Fibroblast of skin of abdomen (primary cell): ENCODE measurements at regions not wholly inside any gene's neighbourhood (a gene's known extent, or its start where the extent isn't known, plus 50 kb on each side); places are given as distances from the start of the nearest gene placed in this dataset.
A peak's percentile ranks its signal among the peaks of the same experiment; 100 is the strongest.
"Not testable (repeated sequence)": the region's sequence is repeated elsewhere in the genome, so short reads cannot be mapped to it uniquely, and the experiment has no call there.

Experiments used
- DNase-seq: peaks from one replicate; pipeline ENCODE4 v3.0.0-alpha.2; 2013

DNA sequence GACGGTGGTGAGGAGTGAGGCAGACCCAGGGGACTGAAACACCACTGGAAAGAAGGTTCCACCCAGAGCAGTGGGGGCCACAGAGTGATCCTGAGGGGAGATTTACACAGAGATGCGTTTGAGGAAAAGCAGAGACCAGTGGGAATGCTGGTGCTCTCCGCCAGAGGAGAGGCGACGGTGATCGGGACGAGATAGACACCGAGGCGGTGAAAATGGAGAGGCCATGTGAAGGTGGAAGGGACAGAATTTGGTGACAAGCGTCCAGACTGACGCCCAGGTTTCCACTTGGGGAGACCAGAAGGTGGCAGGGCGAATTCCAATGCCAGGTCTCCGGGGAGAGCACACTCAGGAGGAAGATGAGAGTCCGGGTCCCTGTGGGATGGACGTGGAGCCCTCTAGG lies 374.8 kb downstream of the CNTNAP3B start:
- not testable (repeated sequence) for DNase-seq

- DNase-seq: not testable (repeated sequence)
Measured at GRCh38 chr9:41741897-41742296, 387.3 kb downstream of the CNTNAP3B start.

- DNase-seq: not testable (repeated sequence)
Measured at GRCh38 chr9:41741173-41741572, 388.1 kb downstream of the CNTNAP3B start.

DNA sequence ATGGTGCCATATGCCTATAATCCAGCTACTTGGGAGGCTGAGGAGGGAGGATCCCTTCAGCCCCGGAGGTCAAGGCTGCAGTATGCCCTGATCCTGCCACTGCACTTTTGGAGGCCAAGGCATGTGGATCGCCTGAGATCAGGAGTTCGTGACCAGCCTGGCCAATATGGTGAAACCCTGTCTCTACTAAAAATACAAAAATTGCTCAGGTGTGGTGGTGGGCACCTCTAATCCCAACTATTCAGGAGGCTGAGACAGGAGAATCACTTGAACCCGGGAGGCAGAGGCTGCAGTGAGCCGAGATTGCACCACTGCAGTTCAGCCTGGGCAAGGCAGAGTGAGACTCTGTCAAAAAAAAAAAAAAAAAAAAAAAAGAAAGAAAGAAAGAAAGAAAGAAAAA lies 390.5 kb downstream of the CNTNAP3B start:
- not testable (repeated sequence) for DNase-seq

DNA sequence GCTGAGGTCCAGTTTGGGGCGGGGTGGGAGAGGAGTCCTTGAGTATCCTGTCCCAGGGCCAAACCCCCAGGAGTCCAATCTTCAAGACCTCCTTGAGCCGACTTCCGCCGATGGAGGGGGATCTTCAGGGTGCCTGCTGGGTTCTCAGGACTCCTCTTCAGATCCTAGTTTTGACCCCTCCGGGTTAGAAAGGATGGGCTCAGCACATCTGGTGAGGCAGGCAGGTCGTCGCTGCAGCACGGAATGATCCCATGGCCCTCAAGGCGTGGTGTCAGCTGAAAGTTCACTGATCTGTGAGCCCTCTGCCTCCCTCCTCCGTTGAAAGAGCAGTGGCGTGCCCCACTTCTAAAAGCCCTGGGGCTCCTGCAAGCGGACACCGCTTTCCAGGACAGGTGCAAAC lies 430.0 kb downstream of the CNTNAP3B start:
- not testable (repeated sequence) for DNase-seq

GRCh38 chr9:41697080-41697479 lies 432.1 kb downstream of the CNTNAP3B start:
- not testable (repeated sequence) for DNase-seq

DNA sequence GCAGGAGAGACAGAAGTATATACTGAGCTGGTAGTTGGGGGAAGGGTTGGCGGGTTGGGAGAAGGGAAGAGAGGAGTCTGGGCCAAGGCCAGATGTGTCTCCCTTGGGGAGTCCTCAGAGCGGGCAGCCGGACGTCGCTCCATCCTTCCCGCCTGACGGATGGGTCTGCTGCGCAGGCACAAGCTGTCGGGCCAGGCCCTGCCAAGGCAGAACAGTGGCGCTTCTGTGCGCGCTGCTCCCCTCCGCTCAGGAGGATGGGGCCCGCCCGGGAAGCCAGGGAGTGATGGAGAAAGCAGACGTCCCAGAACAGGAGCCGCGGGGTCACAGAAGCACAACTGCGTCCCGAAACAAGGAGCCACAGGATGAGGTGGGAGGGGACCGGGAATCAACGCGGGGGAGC lies 449.9 kb downstream of the CNTNAP3B start:
- not testable (repeated sequence) for DNase-seq

DNA sequence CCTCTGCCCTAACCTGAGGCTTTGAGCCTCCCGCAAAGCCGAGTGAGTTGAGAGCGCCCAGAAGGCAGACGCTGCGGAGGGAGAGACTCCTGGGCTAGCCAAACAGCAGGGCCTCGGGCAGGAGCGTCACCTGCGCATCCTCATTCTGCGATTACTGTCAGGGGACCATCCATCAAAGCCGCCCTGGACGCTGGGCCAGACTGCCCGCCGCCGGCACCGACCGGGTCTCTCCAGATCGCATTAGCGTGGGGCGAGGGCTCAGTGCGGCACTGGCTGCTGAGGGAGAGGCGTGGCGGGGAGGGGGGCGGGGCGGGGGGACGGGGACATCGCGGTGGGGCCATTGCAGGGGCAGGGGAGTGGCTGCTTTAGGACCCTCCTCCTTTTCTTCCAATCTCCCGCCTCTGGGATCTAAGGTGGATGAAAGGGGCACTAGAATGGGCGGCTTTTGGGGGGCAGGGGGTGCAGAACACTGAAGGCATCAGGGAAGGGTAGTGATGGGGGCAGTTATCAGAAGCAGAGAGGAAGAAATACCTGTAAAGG lies 465.7 kb downstream of the CNTNAP3B start:
- DNase-seq: not testable (repeated sequence)

- not testable (repeated sequence) for DNase-seq
Measured at GRCh38 chr9:41658706-41659105, 469.6 kb upstream of the ZNG1F start.

DNA sequence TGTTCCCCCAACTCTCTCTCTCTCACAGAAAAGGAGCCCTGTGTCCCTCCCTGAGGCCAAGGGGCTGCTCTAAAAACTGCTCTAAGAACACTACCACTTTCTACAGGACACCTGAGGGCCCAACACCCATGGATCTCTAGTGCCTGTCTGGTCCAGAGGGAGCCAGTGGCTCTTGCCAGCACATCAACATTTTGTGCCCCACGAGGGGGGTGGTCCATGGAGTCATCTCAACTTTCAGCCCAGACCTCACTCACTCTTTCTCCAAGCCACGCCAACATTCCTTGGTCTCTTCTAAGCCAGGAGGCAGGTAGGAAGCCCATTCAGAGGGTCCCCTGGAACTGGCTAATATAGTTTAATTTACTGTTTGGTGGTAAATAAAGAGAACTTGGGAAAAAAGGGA lies 469.0 kb upstream of the ZNG1F start:
- DNase-seq: not testable (repeated sequence)

GRCh38 chr9:41657141-41657540 lies 468.0 kb upstream of the ZNG1F start:
- DNase-seq: not testable (repeated sequence)

GRCh38 chr9:41655071-41655554 lies 466.0 kb upstream of the ZNG1F start:
- peak; percentile 13 for DNase-seq

- DNase-seq: not testable (repeated sequence)
Measured at GRCh38 chr9:41654349-41654748, 465.2 kb upstream of the ZNG1F start.

- DNase-seq: not testable (repeated sequence)
Measured at GRCh38 chr9:41653560-41654340, 464.6 kb upstream of the ZNG1F start.

DNA sequence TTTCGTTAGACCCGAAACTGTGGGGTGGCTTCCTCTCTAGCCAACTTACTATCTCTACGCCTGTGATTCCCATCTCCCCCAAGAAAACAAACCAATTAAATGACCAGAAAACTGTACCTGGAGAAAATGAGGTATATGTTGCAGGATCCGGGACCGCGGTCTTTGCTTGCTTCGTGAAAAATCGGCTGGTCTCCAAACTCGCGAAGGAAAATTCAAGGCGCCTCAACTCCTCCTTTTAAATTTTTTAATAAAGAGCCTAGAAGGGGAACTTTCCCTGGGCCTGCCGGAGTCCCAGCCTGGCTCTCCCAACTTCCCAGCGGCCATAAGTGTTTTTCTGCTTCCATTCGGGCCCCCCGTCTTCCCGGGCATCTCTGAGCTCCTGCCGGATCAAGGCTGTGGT lies 463.7 kb upstream of the ZNG1F start:
- not testable (repeated sequence) for DNase-seq

GRCh38 chr9:41652100-41652713 lies 463.1 kb upstream of the ZNG1F start:
- DNase-seq: not testable (repeated sequence)

- not testable (repeated sequence) for DNase-seq
Measured at GRCh38 chr9:41650086-41650485, 461.0 kb upstream of the ZNG1F start.

- DNase-seq: not testable (repeated sequence)
Measured at GRCh38 chr9:41648564-41648963, 459.4 kb upstream of the ZNG1F start.

DNA sequence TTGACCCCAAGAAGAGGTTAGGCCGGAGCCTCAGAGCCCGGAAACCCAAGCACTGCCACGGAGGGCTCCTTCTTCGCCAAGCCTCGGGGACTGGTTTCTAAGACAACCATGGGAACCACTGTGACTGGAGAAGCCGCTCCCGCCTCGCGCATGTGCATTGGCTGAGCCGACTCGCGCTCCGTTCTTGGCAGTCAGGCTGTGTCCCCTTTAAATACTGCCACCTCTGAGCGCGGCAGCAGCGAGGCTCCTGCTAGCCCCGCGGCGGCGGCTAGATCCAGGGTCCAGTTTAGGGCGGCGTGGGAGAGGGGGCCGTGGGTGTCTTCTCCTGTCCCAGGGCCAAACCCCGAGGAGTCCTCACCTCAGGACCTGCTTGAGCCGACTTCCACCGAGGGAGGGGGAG lies 457.1 kb upstream of the ZNG1F start:
- DNase-seq: not testable (repeated sequence)

GRCh38 chr9:41643571-41644279 lies 454.6 kb upstream of the ZNG1F start:
- peak; percentile 77 for DNase-seq

DNA sequence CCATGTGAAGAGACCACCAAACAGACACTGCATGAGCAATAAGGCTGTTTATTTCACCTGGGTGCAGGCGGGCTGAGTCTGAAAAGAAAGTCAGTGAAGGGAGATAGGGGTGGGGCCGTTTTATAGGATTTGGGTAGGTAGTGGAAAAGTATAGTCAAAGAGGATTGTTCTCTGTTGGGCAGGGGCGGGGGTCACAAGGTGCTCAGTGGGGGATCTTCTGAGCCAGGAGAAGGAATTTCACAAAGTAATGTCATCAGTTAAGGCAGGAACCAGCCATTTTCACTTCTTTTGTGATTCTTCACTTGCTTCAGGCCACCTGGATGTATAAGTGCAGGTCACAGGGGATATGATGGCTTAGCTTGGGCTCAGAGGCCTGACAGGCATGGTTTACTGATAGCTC lies 444.6 kb upstream of the ZNG1F start:
- DNase-seq: not testable (repeated sequence)

- not testable (repeated sequence) for DNase-seq
Measured at GRCh38 chr9:41623666-41624065, 434.5 kb upstream of the ZNG1F start.

DNA sequence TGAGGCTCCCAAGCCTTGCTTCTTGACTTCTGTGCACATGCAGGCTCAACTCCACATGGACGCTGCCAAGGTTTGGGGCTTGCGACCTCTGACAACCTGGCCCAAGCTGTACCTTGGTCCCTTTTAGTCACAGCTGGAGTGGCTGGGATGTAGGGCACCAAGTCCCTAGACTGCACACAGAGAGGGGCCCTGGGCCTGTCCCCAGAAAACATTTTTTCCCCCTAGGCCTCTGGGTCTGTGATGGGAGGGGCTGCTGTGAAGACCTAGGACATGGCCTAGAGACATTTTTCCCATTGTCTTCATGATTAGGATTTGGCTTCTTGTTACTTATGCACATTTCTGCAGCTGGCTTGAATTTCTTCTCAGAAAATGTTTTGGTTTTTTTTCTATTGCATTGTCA lies 430.1 kb upstream of the ZNG1F start:
- not testable (repeated sequence) for DNase-seq
